ENCODE measurements at regions not wholly inside any gene's neighbourhood (a gene's known extent, or its start where the extent isn't known, plus 50 kb on each side); places are given as distances from the start of the nearest gene placed in this dataset.

GRCh38 chr1:157418659-157419058 is 133.7 kb downstream of the FCRL5 start:
- DNase-seq (ENCODE audit: low spot score): no peak
- peaks cover 4% of the 10 kb centered on the region for H3K9me3 Mint-ChIP-seq (ENCODE audit: unreplicated experiment)
- H3K4me1 Mint-ChIP-seq (ENCODE audit: unreplicated experiment): peaks cover 29% of the 10 kb centered on the region
- no peaks in the 10 kb centered on the region for H3K36me3 Mint-ChIP-seq (ENCODE audit: low read depth, unreplicated experiment)
- TF ChIP-seq CTCF (IDR thresholded peaks at IDR 0.05; ENCODE audit: unreplicated experiment): no peak
- no peak overlapping the region for H3K4me3 Mint-ChIP-seq (ENCODE audit: unreplicated experiment)
- H3K27ac Mint-ChIP-seq (ENCODE audit: unreplicated experiment): no peak overlapping the region
- peaks cover 6% of the 10 kb centered on the region for H3K27me3 Mint-ChIP-seq (ENCODE audit: unreplicated experiment)

- Mint-ChIP-seq H3K27me3 (ENCODE audit: unreplicated experiment) (peaks cover 6% of the 10 kb centered on the region), H3K36me3 (ENCODE audit: low read depth, unreplicated experiment) (no peaks in the 10 kb centered on the region), H3K9me3 (ENCODE audit: unreplicated experiment) (peaks cover 4% of the 10 kb centered on the region), H3K4me1 (ENCODE audit: unreplicated experiment) (peaks cover 29% of the 10 kb centered on the region), H3K4me3 (ENCODE audit: unreplicated experiment) (no peak overlapping the region), H3K27ac (ENCODE audit: unreplicated experiment) (no peak overlapping the region)
- TF ChIP-seq CTCF (IDR thresholded peaks at IDR 0.05; ENCODE audit: unreplicated experiment): no peak
- DNase-seq (ENCODE audit: low spot score): no peak
These were observed 134.1 kb downstream of the FCRL5 start for GRCh38 chr1:157418231-157418630.

- peak overlapping the region; percentile 30 for H3K27ac Mint-ChIP-seq (ENCODE audit: unreplicated experiment)
- DNase-seq (ENCODE audit: low spot score): no peak
- TF ChIP-seq CTCF (IDR thresholded peaks at IDR 0.05; ENCODE audit: unreplicated experiment): no peak
- peaks cover 46% of the 10 kb centered on the region for H3K4me1 Mint-ChIP-seq (ENCODE audit: unreplicated experiment)
- H3K36me3 Mint-ChIP-seq (ENCODE audit: low read depth, unreplicated experiment): no peaks in the 10 kb centered on the region
- H3K27me3 Mint-ChIP-seq (ENCODE audit: unreplicated experiment): peaks cover 6% of the 10 kb centered on the region
- H3K4me3 Mint-ChIP-seq (ENCODE audit: unreplicated experiment): no peak overlapping the region
- H3K9me3 Mint-ChIP-seq (ENCODE audit: unreplicated experiment): peaks cover 4% of the 10 kb centered on the region
These were observed 136.7 kb downstream of the FCRL5 start for GRCh38 chr1:157415661-157416060.

GRCh38 chr1:157412308-157412707 is 140.0 kb downstream of the FCRL5 start:
- TF ChIP-seq CTCF (IDR thresholded peaks at IDR 0.05; ENCODE audit: unreplicated experiment): no peak
- Mint-ChIP-seq H3K9me3 (ENCODE audit: unreplicated experiment) (peaks cover 4% of the 10 kb centered on the region), H3K4me3 (ENCODE audit: unreplicated experiment) (no peak overlapping the region), H3K36me3 (ENCODE audit: low read depth, unreplicated experiment) (no peaks in the 10 kb centered on the region), H3K27me3 (ENCODE audit: unreplicated experiment) (peaks cover 7% of the 10 kb centered on the region), H3K27ac (ENCODE audit: unreplicated experiment) (no peak overlapping the region), H3K4me1 (ENCODE audit: unreplicated experiment) (peaks cover 44% of the 10 kb centered on the region)
- DNase-seq (ENCODE audit: low spot score): no peak

- no peak overlapping the region for H3K27ac Mint-ChIP-seq (ENCODE audit: unreplicated experiment)
- no peak overlapping the region for H3K4me3 Mint-ChIP-seq (ENCODE audit: unreplicated experiment)
- no peak for DNase-seq (ENCODE audit: low spot score)
- H3K36me3 Mint-ChIP-seq (ENCODE audit: low read depth, unreplicated experiment): no peaks in the 10 kb centered on the region
- TF ChIP-seq CTCF (IDR thresholded peaks at IDR 0.05; ENCODE audit: unreplicated experiment): no peak
- H3K27me3 Mint-ChIP-seq (ENCODE audit: unreplicated experiment): peaks cover 5% of the 10 kb centered on the region
- H3K9me3 Mint-ChIP-seq (ENCODE audit: unreplicated experiment): peaks cover 4% of the 10 kb centered on the region
- peaks cover 42% of the 10 kb centered on the region for H3K4me1 Mint-ChIP-seq (ENCODE audit: unreplicated experiment)
These were observed 140.5 kb downstream of the FCRL5 start for GRCh38 chr1:157411769-157412168.

Measured in endothelial cell (in vitro differentiated cells).